ENCODE measurements at regions not wholly inside any gene's neighbourhood (a gene's known extent, or its start where the extent isn't known, plus 50 kb on each side); places are given as distances from the start of the nearest gene placed in this dataset.

DNA sequence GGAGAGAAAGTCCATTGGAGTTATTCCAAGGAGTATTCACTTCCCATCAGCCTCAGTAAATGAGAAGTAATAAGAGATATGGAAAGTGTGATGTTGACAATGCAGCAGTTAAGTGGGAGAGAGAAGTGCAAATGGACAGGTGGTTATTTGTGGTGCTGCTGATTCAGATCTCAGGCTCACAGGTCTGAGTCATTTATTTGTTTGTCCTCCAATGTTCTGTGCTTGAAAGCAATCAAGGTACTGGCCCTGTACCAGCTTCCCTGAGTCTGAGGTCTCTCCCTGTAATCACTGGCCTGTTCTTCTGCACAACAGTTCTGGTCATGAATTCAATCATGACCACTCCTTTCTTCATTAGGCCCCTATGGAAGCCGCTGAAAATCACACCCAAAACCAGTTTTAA, 827.7 kb downstream of the MAFB start:
- H3K9me3 ChIP-seq, result no peaks in the 10 kb centered on the region
- H3K4me1 ChIP-seq (ENCODE audit: control insufficient read depth in 1 of 2, insufficient read depth in 1 of 2, low read depth in 1 of 2, low read length in 1 of 2), result no peaks in the 10 kb centered on the region
- TF ChIP-seq, protein P1, sequence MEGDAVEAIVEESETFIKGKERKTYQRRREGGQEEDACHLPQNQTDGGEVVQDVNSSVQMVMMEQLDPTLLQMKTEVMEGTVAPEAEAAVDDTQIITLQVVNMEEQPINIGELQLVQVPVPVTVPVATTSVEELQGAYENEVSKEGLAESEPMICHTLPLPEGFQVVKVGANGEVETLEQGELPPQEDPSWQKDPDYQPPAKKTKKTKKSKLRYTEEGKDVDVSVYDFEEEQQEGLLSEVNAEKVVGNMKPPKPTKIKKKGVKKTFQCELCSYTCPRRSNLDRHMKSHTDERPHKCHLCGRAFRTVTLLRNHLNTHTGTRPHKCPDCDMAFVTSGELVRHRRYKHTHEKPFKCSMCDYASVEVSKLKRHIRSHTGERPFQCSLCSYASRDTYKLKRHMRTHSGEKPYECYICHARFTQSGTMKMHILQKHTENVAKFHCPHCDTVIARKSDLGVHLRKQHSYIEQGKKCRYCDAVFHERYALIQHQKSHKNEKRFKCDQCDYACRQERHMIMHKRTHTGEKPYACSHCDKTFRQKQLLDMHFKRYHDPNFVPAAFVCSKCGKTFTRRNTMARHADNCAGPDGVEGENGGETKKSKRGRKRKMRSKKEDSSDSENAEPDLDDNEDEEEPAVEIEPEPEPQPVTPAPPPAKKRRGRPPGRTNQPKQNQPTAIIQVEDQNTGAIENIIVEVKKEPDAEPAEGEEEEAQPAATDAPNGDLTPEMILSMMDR (IDR thresholded peaks at IDR 0.05), result no peak
- no peaks in the 10 kb centered on the region for H3K36me3 ChIP-seq
- no peak overlapping the region for H3K27ac ChIP-seq
- H3K27me3 ChIP-seq, result no peaks in the 10 kb centered on the region
- no peak overlapping the region for H3K4me3 ChIP-seq (ENCODE audit: low read depth in 1 of 2, low read length in 1 of 2)

- Histone ChIP-seq H3K27me3 (no peaks in the 10 kb centered on the region), H3K27ac (no peak overlapping the region), H3K4me3 (ENCODE audit: low read depth in 1 of 2, low read length in 1 of 2) (no peak overlapping the region), H3K36me3 (no peaks in the 10 kb centered on the region), H3K9me3 (no peaks in the 10 kb centered on the region), H3K4me1 (ENCODE audit: control insufficient read depth in 1 of 2, insufficient read depth in 1 of 2, low read depth in 1 of 2, low read length in 1 of 2) (no peaks in the 10 kb centered on the region)
- TF ChIP-seq, protein P1 (IDR thresholded peaks at IDR 0.05), result no peak
Observed at GRCh38 chr20:39857835-39858234, 831.2 kb downstream of the MAFB start.

GRCh38 chr20:39857187-39857586, 831.8 kb downstream of the MAFB start:
- no peaks in the 10 kb centered on the region for H3K9me3 ChIP-seq
- no peak overlapping the region for H3K4me3 ChIP-seq (ENCODE audit: low read depth in 1 of 2, low read length in 1 of 2)
- H3K27me3 ChIP-seq, result no peaks in the 10 kb centered on the region
- no peaks in the 10 kb centered on the region for H3K36me3 ChIP-seq
- TF ChIP-seq, protein P1 (IDR thresholded peaks at IDR 0.05), result no peak
- H3K4me1 ChIP-seq (ENCODE audit: control insufficient read depth in 1 of 2, insufficient read depth in 1 of 2, low read depth in 1 of 2, low read length in 1 of 2), result no peaks in the 10 kb centered on the region
- H3K27ac ChIP-seq, result no peak overlapping the region

- Histone ChIP-seq H3K36me3 (no peaks in the 10 kb centered on the region), H3K4me1 (ENCODE audit: control insufficient read depth in 1 of 2, insufficient read depth in 1 of 2, low read depth in 1 of 2, low read length in 1 of 2) (no peaks in the 10 kb centered on the region), H3K9me3 (no peaks in the 10 kb centered on the region), H3K4me3 (ENCODE audit: low read depth in 1 of 2, low read length in 1 of 2) (no peak overlapping the region), H3K27ac (no peak overlapping the region), H3K27me3 (no peaks in the 10 kb centered on the region)
- TF ChIP-seq, protein P1 (IDR thresholded peaks at IDR 0.05), result no peak
Observed at GRCh38 chr20:39855799-39856198, 833.2 kb downstream of the MAFB start.

GRCh38 chr20:39855056-39855455, 834.0 kb downstream of the MAFB start:
- H3K9me3 ChIP-seq, result no peaks in the 10 kb centered on the region
- H3K27ac ChIP-seq, result no peak overlapping the region
- H3K4me1 ChIP-seq (ENCODE audit: control insufficient read depth in 1 of 2, insufficient read depth in 1 of 2, low read depth in 1 of 2, low read length in 1 of 2), result no peaks in the 10 kb centered on the region
- no peaks in the 10 kb centered on the region for H3K36me3 ChIP-seq
- TF ChIP-seq, protein P1 (IDR thresholded peaks at IDR 0.05), result no peak
- H3K4me3 ChIP-seq (ENCODE audit: low read depth in 1 of 2, low read length in 1 of 2), result no peak overlapping the region
- H3K27me3 ChIP-seq, result no peaks in the 10 kb centered on the region

- Histone ChIP-seq H3K27ac (no peak overlapping the region), H3K4me3 (ENCODE audit: low read depth in 1 of 2, low read length in 1 of 2) (no peak overlapping the region), H3K36me3 (no peaks in the 10 kb centered on the region), H3K27me3 (no peaks in the 10 kb centered on the region), H3K9me3 (no peaks in the 10 kb centered on the region), H3K4me1 (ENCODE audit: control insufficient read depth in 1 of 2, insufficient read depth in 1 of 2, low read depth in 1 of 2, low read length in 1 of 2) (no peaks in the 10 kb centered on the region)
- TF ChIP-seq, protein P1 (IDR thresholded peaks at IDR 0.05), result no peak
Observed at GRCh38 chr20:39853636-39854035, 835.4 kb downstream of the MAFB start.

Data from neutrophil (primary cell).